Putamen (tissue), 1 donor: ENCODE measurements at regions not wholly inside any gene's neighbourhood (a gene's known extent, or its start where the extent isn't known, plus 50 kb on each side); places are given as distances from the start of the nearest gene placed in this dataset.
"Not testable (repeated sequence)": the region's sequence is repeated elsewhere in the genome, so short reads cannot be mapped to it uniquely, and the experiment has no call there.

Source experiments
- DNase-seq: peaks from one replicate; pipeline ENCODE4 v3.0.0-alpha.2; 2016; ENCODE audit warnings: low spot score

GRCh38 chr11:116666673-116667249, 106.0 kb downstream of the BUD13 start:
- not testable (repeated sequence) for DNase-seq

- no peak for DNase-seq
Observed at GRCh38 chr11:116665523-116665922, 107.3 kb downstream of the BUD13 start.

GRCh38 chr11:116661056-116661455, 111.7 kb downstream of the BUD13 start:
- DNase-seq, result no peak

DNA sequence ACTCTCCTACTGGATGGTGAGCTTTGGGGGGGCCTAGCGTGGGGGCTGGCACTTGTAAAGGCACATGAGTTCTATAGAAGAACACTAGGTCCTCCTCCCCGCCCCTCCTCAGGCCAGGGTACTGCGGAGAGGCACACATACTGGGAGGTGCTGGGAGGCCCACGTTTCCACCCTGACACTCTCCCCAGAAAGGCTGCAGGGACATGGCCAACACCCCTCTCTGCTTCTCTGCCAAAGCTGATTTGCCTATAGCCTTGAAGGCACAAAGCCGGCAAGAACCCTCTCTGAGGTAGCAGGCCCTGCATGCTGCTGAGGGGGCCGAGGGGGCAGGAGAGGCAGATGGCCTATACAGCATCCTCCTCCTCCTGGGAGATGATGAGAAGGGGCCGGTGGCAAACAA, 112.8 kb downstream of the BUD13 start:
- no peak for DNase-seq

GRCh38 chr11:116658876-116659535, 113.8 kb downstream of the BUD13 start:
- no peak for DNase-seq

GRCh38 chr11:116657842-116658825, 114.7 kb downstream of the BUD13 start:
- no peak for DNase-seq

GRCh38 chr11:116656011-116656410, 116.8 kb downstream of the BUD13 start:
- DNase-seq, result no peak

- no peak for DNase-seq
Observed at GRCh38 chr11:116654526-116654925, 118.3 kb downstream of the BUD13 start.

GRCh38 chr11:116653206-116653605, 119.6 kb downstream of the BUD13 start:
- no peak for DNase-seq

- no peak for DNase-seq
Observed at GRCh38 chr11:116651737-116652237, 121.0 kb downstream of the BUD13 start.

DNA sequence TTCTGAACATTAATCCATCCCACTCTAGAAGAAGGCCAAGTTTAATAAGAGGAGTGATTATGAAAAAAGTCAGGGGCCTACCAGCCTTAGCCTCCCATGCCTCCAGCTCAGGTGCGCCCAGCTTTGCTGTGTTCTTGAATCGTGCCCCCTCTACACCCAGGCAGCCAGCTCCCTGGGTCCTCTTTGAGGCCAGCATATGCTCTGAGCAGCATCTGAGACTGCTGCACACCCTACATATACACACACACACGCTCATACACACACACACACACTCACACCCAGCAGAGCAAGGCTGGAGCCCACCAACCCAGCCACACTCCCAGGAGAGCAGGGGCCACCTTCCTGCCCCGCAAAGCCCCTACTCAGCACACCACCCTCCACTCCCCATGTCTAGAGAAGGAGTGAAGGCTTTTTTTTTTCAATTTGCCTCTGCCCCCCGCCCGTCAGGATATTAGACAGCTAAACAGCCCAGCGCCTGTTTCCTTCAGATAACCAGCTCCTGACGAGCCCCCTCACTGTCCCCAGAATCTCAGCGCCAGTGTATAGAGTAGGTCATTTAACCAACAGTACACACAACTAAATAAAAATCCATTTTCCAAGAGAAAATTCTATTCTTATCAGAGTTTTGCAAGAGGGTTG, 121.6 kb downstream of the BUD13 start:
- DNase-seq, result no peak

DNA sequence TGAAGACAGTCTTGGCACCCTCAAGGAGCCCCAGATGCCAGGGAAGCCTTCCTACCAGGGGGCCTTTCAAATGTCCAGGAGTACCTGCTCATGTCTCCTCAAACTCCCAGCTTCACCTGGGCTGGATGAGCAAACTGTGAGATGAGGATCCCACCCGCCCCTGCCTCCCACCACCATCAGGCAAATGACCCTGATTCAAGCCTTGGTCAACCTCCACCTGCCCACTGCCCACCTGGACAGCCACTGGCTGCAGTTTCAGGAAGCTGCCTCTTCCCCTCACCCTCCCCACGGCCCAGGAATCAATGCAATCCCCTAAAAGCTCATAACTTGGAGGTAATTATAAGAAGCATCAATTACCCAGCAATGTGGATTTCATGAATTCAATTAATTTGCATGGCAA, 122.7 kb downstream of the BUD13 start:
- DNase-seq, result no peak

DNA sequence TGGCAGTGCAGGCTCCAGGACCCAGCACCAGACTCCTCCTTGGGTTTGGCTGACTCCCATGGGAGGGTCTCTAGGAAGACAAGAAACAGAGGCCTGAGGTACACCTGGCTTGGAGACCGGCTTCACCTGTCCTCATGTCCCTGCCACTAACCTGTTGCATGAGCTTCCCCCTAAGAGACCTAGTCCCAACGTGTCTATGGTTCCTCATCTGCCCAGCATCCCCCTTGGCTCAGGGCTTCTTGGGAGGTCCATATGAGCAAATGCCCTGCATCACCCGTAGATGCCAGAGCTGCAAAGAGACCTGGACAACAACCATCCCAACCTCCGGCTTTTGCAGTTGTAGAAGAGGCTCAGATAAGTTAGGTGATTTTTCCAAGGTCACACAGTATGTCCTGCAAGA, 123.5 kb downstream of the BUD13 start:
- no peak for DNase-seq

DNA sequence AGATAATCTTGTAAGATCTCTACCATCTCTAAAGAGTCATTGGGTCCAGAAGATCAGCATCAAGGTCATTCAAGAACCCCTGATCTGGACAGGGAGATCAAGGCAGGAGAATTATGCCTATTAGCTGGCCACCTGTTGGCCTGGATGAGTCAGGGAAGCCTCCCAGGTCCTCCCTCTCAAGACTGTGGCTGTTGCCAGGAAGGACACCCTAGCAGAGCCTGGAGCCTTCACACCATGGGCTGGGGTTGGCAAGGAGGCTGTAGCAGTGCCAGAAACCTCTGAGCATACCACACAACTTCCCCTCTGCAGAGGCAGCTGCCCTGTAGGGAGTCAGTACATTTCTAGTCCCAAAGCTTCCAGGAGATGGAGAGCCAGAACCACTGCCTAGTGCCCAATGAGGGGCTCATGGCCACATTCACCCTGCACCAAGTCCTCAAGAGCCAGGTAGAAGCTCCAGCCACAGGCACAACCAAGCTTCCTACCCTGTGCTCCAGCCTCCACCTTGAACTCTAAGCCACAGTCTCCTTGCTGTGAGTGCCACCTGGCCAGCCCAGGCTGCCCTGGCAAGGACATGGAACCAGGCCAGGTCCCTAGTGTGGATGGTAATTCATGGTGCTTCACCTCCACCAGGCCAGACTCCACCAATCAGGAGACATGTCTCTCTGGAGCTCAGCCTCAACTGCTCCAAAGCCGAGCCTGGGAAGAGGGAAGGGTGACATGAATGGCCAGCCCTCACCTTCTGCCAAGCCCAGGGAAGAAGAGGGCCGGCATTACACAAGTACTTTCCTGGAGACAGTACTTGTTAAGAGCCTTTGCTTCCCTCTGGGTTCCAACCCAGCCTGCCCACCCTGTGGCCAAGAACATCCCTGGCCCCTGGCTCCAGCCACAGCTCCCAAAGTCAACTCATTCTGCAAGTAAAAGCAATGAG, 124.3 kb downstream of the BUD13 start:
- DNase-seq, result no peak

GRCh38 chr11:116647305-116648080, 125.3 kb downstream of the BUD13 start:
- no peak for DNase-seq

- no peak for DNase-seq
Observed at GRCh38 chr11:116646191-116646590, 126.6 kb downstream of the BUD13 start.

DNA sequence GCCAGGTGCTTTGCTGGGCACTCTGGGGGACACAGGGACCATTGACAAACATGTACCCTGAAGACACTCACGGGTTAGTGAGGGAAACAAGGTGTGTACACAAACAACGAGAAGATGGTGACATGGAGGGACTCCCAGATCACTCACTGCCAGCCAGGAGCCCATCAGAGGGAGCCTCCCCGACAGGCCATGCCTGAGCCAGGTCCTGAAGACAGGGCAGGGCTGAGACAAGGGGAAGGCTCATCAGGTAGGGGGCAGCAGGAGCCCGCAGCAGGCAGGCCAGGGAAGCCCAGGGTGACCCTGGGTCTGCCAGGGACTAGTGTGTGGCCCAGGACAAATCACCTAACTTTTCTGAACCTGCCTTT, 127.9 kb downstream of the BUD13 start:
- no peak for DNase-seq

GRCh38 chr11:116644201-116644940, 128.4 kb downstream of the BUD13 start:
- DNase-seq, result no peak

GRCh38 chr11:116643521-116643920, 129.3 kb downstream of the BUD13 start:
- DNase-seq, result no peak

GRCh38 chr11:116642902-116643301, 129.9 kb downstream of the BUD13 start:
- no peak for DNase-seq
